Posterior vena cava (tissue), 2 donors: ENCODE measurements at regions not wholly inside any gene's neighbourhood (a gene's known extent, or its start where the extent isn't known, plus 50 kb on each side); places are given as distances from the start of the nearest gene placed in this dataset.

Experiments
- DNase-seq: peaks from one replicate; pipeline ENCODE4 v3.0.0-alpha.2; 2020; ENCODE audit warnings: low spot score
- intact Hi-C, 2 donors: fragments of 100-400 bp; cut with DNase I; formaldehyde crosslinking; loops; one replicate each; pipeline versions ENCODE4 v1.14.1 to v1.14.2; 2022 to 2023
- donor health status: DM: yes; HTN: yes; CAD: no.
- donor health status: DM: yes; HTN: yes; CAD: no.

- DNase-seq: no peak
- intact Hi-C loops: no loop called here
Observed at GRCh38 chr14:23694949-23695663, 58.9 kb downstream of the DHRS2 start.

DNA sequence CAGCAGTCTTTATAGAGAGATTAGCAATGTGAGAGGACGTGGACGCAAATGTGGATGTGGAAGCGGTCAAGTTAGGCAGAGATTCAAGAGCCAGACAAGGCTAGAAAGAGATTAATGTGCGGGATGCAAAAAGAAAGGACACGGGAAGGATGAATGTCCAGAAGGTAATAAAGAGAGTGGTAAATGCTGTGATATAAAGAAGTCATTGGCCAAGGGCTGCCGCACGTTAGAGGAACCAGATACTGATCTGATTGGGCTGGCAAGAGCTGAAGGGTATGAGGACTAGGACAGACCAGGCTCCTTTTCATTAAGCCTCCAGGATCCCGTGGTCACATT is 59.5 kb downstream of the DHRS2 start:
- DNase-seq: no peak
- intact Hi-C loops: no loop called here

DNA sequence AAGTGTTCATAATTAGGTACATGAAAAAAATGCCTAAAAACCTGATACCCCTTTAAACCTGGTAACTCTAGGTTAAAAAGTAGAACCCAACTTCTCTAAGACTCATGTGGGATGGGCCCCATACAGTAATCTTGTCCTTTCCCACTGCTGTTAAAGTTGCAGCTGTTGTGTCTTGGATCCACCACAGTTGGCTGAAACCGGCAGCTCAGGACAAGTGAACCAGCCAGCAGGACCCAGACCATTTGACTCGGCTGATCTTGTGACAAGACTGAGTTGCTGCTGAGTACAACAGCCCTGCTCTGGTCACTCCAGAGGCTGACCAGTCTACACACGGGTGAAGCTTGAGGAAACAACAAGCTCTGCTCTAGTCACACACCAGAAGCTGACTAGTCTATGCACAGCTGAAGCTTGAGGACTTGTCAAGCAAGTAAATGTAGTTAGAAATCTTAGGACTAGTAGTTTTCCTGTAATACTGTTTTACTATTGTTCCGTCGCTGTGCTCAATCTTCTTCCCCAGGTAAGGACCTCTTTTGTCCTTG is 60.6 kb downstream of the DHRS2 start:
- no peak for DNase-seq
- intact Hi-C loops: no loop called here

DNA sequence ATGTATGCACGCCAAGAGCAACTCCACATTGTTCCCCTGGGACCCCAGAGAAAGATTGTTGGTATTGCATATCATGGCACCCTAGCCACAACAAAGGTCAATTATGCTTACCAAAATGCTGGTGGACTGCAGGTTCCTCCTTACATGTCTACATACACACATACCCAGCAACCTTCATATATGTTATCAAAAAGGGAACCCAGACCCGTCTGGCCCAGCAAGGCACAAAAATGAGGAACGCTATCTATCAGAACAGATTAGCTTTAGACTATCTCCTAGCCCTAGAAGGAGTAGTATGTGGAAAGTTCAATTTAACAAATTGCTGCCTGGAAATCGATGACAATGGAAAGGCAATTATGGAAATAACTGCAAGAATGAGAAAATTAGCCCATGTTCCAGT is 61.5 kb downstream of the DHRS2 start:
- DNase-seq: no peak
- intact Hi-C loops: no loop called here

GRCh38 chr14:23702656-23703426 is 66.7 kb downstream of the DHRS2 start:
- intact Hi-C loops: no loop called here
- DNase-seq: no peak

- DNase-seq: no peak
- intact Hi-C loops: no loop called here
Observed at GRCh38 chr14:23704890-23705289, 68.7 kb downstream of the DHRS2 start.

DNA sequence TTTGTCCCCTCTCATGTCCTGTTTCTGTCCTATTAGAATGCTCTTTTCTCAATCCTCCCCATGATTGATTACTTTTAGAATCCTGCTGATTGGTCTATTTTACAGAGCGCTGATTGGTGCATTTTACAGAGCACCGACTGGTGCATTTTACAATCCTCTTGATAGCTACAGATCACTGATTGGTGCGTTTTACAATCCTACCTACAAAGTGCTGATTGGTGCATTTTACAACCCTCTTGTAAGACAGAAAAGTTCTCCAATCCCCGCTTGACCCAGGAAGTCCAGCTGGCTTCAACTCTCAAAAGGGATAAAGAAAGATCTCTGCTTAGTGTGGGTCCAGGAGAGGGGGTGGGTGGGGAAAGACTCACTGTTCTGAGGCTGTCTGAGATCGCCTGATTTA is 71.3 kb downstream of the DHRS2 start:
- DNase-seq: no peak
- intact Hi-C loops: no loop called here

DNA sequence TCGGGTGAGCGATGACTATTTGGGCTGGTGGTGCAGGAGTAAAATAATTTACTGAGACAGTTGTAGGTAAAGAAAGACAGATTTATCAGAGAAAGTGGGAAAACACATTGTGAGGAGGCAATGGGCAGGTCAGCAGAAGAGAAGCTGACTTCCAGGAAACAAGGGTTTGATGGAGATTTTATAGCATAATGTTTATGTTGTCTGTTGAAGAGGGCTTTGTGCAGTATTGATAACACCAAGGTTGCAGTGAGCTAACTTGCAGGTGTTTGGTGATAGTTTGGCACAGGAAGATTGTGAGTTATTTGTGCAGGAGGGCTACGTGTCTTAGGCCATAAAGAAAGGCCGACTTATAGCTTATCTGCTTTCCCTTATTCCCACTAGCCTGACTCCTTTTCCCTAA is 72.2 kb downstream of the DHRS2 start:
- no peak for DNase-seq
- intact Hi-C loops: no loop called here

DNA sequence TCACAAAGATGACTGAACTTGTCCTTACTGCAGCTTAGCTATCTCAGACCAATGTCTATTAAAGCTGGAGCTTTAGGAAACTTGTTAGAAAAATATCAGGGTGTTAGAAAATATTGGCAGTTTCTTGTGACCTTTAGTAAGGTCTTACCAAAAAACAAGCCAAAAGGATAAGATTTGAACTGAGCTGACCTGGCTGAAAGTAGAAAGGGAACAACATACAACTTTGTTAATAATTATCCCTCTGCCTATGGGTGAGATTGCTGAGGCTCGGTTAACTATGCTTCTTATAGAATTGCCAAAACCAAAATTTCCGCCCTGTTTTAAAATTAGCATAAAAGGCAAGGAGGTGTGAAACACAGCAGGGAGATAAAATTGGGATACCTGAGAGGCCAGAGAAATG is 73.8 kb downstream of the DHRS2 start:
- no peak for DNase-seq
- intact Hi-C loops: no loop called here

GRCh38 chr14:23712287-23712686 is 76.1 kb downstream of the DHRS2 start:
- DNase-seq: no peak
- intact Hi-C loops: no loop called here

DNA sequence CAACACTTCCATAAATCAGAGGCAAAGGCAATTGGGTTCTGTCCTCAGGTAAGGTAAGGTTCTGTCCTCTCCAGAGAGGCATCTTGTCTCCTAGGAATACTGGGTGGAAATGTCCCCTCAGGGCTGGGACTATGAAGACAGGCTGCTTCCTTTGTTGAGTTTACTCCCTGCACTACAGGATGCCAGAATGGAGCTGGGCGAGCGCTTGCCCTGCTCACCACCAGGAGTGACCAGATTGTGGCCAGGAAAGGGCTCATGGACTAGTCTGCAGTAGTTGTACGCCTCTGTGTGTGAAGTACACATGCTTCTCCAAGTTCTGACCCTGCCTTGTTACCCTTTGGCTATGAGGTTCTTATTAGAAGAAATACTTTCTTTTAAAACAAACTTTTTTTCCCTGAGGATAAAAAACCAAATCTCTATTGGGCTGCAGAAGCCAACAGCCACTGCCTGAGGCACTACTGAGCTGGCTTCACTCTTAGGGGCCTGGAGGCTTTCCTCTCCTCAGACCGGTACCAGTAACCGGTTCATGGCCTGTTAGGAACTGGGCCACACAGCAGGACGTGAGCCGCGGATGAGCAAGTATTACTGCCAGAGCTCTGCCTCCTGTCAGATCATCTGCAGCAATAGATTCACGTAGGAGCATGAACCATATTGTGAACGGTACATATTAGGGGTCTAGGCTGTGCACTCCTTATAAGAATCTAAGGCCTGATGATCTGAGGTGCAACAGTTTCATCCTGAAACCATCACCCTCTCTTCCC is 83.2 kb downstream of the DHRS2 start:
- no peak for DNase-seq
- intact Hi-C loops: no loop called here

- DNase-seq: no peak
- intact Hi-C loops: no loop called here
Observed at GRCh38 chr14:23722675-23723074, 86.5 kb downstream of the DHRS2 start.

GRCh38 chr14:23723911-23724310 is 87.7 kb downstream of the DHRS2 start:
- DNase-seq: no peak
- intact Hi-C loops: no loop called here

GRCh38 chr14:23725528-23725927 is 89.4 kb downstream of the DHRS2 start:
- peak; percentile 64 for DNase-seq
- intact Hi-C loops: no loop called here

- intact Hi-C loops: no loop called here
- peak; percentile 48 for DNase-seq
Observed at GRCh38 chr14:23725980-23726710, 90.0 kb downstream of the DHRS2 start.

DNA sequence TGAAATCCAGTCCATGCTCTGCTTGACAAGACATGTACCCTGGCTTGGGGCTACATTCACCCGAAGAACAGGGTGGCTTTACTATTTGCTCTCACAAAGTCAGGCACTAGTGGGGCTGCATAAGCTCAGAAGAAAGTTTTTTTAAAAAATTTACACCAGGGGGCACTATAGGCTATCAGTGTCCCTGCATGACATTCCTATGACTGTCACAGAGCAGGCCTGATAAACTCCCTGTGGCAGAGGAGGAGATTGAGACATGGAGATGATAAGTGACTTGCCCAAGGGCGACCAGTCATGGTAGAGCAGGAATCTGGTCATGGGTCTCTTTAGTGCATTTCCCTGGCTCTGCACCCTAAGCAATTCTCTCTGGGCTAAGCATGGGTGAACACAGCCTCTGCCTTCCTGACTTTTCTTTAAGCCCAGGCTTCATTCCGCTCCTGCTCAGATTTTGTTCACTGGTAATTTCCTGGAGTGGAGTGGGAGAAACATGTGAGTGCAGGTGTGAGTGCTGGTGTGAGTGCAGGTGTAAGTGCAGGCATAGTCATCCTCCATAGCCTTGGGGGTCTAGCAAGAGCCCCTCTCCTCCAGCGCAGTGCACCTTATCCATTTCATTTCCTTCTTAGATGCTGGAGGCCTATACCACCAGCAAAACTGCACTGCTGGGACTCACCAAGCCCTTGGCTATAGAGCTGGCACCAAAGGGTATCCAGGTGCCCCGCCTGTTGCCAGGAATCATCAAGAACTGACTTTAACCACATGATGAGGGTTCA is 91.6 kb downstream of the DHRS2 start:
- intact Hi-C loops: no loop called here
- DNase-seq: no peak

DNA sequence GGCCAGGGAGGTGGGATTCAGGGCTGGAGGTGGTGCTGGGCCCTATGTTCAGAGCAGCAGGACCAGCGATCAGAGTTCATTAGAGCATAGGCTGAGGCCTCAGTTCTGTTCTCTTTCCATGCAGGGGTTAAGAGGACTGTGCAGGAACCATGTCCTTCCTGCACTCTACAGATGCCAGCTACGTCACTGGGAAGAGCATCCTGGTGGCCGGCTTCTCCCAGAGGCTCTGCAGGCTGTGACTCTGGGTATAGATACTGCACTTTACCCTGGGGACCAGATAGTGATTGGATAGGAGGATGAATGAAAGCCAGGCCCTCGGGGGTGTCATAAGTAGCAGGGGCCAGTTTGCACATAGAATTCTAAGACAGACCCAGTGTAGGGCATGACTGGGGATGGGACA is 92.6 kb downstream of the DHRS2 start:
- no peak for DNase-seq
- intact Hi-C loops: no loop called here

- intact Hi-C loops: no loop called here
- DNase-seq: peak; percentile 54
Observed at GRCh38 chr14:23729720-23730387, 93.7 kb downstream of the DHRS2 start.
